Head of caudate nucleus (tissue), 42 donors: ENCODE measurements at regions not wholly inside any gene's neighbourhood (a gene's known extent, or its start where the extent isn't known, plus 50 kb on each side); places are given as distances from the start of the nearest gene placed in this dataset.

ENCODE experiments used
- DNase-seq, 42 donors: peaks; one replicate each; pipeline versions ENCODE4 v3.0.0 to v3.0.0-alpha.2; 2020 to 2021; ENCODE audit warnings: mixed read lengths in 7 of 42
- intact Hi-C: fragments of 100-400 bp; cut with DNase I; formaldehyde crosslinking; loops from one replicate; pipeline ENCODE4 v1.15.0; 2022

- intact Hi-C loops, result no loop called here
- DNase-seq, result no peak
These were observed 801.2 kb upstream of the SLITRK1 start for GRCh38 chr13:84683448-84683847.

GRCh38 chr13:84677836-84678235, 795.6 kb upstream of the SLITRK1 start:
- DNase-seq, result no peak
- intact Hi-C loops, result no loop called here

GRCh38 chr13:84672616-84673015, 790.3 kb upstream of the SLITRK1 start:
- intact Hi-C loops, result no loop called here
- DNase-seq, result no peak

GRCh38 chr13:84670245-84670644, 788.0 kb upstream of the SLITRK1 start:
- no peak for DNase-seq
- intact Hi-C loops, result no loop called here

- no peak for DNase-seq
- intact Hi-C loops, result no loop called here
These were observed 786.4 kb upstream of the SLITRK1 start for GRCh38 chr13:84668637-84669036.

- no peak for DNase-seq
- intact Hi-C loops, result no loop called here
These were observed 780.2 kb upstream of the SLITRK1 start for GRCh38 chr13:84662491-84662890.

GRCh38 chr13:84661718-84662117, 779.4 kb upstream of the SLITRK1 start:
- DNase-seq, result no peak
- intact Hi-C loops, result no loop called here

GRCh38 chr13:84659359-84659661, 777.0 kb upstream of the SLITRK1 start:
- no peak for DNase-seq
- intact Hi-C loops, result no loop called here

- intact Hi-C loops, result no loop called here
- no peak for DNase-seq
These were observed 776.5 kb upstream of the SLITRK1 start for GRCh38 chr13:84658491-84659358.

- intact Hi-C loops, result no loop called here
- DNase-seq, result no peak
These were observed 773.4 kb upstream of the SLITRK1 start for GRCh38 chr13:84655677-84656076.

- intact Hi-C loops, result no loop called here
These were observed 772.5 kb upstream of the SLITRK1 start for GRCh38 chr13:84654654-84655275.

GRCh38 chr13:84653915-84654534, 771.8 kb upstream of the SLITRK1 start:
- no peak for DNase-seq
- intact Hi-C loops, result no loop called here

More at GRCh38 chr13:84654654-84655275, 772.5 kb upstream of the SLITRK1 start:
- DNase-seq, result no peak

- intact Hi-C loops, result no loop called here
- DNase-seq, result no peak
These were observed 769.4 kb upstream of the SLITRK1 start for GRCh38 chr13:84651705-84652104.

- intact Hi-C loops, result no loop called here
- no peak for DNase-seq
These were observed 769.0 kb upstream of the SLITRK1 start for GRCh38 chr13:84651288-84651687.

- intact Hi-C loops, result no loop called here
- no peak for DNase-seq
These were observed 767.6 kb upstream of the SLITRK1 start for GRCh38 chr13:84649853-84650252.

- no peak for DNase-seq
- intact Hi-C loops, result no loop called here
These were observed 765.9 kb upstream of the SLITRK1 start for GRCh38 chr13:84648069-84648640.

GRCh38 chr13:84646957-84647356, 764.7 kb upstream of the SLITRK1 start:
- no peak for DNase-seq
- intact Hi-C loops, result no loop called here

- intact Hi-C loops, result no loop called here
- DNase-seq, result no peak
These were observed 763.1 kb upstream of the SLITRK1 start for GRCh38 chr13:84645196-84646012.

- intact Hi-C loops, result no loop called here
- no peak for DNase-seq
These were observed 759.2 kb upstream of the SLITRK1 start for GRCh38 chr13:84641491-84641890.
